C4-2B (cell line): ENCODE measurements at regions not wholly inside any gene's neighbourhood (a gene's known extent, or its start where the extent isn't known, plus 50 kb on each side); places are given as distances from the start of the nearest gene placed in this dataset.

Source experiments
- CTCF ChIP-seq: fragments of 450-650 bp; conservative IDR thresholded peaks from 2 replicates; pipeline ENCODE4 v1.5.1; 2017; ENCODE audit warnings: mild to moderate bottlenecking
- ZFX ChIP-seq: fragments of 450-650 bp; IDR thresholded peaks from 2 replicates; pipeline ENCODE4 v1.6.1; 2017

- TF ChIP-seq ZFX (no peak), CTCF (no peak)
These were observed 166.6 kb upstream of the TAB2 start for GRCh38 chr6:149150801-149151398.
